ENCODE measurements at regions not wholly inside any gene's neighbourhood (a gene's known extent, or its start where the extent isn't known, plus 50 kb on each side); places are given as distances from the start of the nearest gene placed in this dataset.

DNA sequence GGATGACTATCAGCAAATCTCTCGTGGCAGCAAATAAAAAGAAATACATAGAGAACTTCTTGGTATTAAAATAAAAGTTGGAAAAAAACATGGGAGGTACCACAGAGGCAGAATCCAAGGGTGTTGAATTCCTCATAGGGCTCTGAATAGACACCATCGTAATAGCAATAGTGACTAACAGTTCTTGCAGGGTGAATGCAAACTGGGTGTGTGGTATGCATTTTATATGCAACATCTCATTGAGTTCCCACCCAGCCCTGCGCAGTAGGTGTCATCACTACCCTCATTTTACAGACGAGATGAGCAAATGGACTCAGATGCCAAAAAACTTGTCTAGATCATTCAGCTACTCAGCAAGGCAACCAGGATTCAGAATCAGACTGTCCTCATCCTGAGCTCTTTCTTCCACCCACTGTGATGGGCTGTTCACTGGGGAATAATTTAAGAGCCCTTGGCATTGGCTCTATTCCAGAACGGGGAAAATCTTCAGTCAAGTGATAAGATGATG lies 354.6 kb upstream of the CDH11 start:
- WGBS, 2 experiments: 92 to 95% methylated on average over 5 of the region's 5 CpGs
- H3K9me3 ChIP-seq (ENCODE audit: control insufficient read depth, low read length): no peaks in the 10 kb centered on the region
- H3K27me3 ChIP-seq (ENCODE audit: control insufficient read depth, insufficient read depth, low read length, poor library complexity, severe bottlenecking): no peaks in the 10 kb centered on the region
- H3K36me3 ChIP-seq (ENCODE audit: control insufficient read depth, insufficient read depth, low read length): no peaks in the 10 kb centered on the region
- no peak overlapping the region for H3K4me3 ChIP-seq (ENCODE audit: insufficient read depth, low read depth, low read length)
- H3K27ac ChIP-seq (ENCODE audit: insufficient read depth, low read depth, low read length, poor library complexity, severe bottlenecking): no peak overlapping the region
- H3K4me1 ChIP-seq (ENCODE audit: control insufficient read depth, insufficient read depth, low read length): peaks cover 7% of the 10 kb centered on the region

DNA sequence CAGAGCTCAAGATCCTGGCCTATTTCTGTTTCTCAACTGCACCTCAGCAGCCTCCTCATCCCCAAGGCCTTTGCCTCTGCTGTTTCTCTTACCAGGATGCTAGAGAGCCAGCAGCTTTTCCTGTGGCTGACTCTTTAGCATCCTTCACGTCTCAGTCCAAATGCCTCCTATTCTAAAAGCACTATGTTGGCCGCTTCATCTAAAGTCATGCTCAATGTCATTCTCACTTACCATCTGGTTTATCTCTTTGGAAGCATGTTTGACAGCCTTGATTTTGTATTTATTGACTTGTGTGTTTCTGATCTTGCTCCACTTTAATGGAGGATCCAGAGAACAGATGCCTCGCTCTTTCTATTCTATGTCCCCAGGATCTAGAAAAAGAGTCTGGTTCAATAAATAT lies 351.8 kb upstream of the CDH11 start:
- no peaks in the 10 kb centered on the region for H3K4me1 ChIP-seq (ENCODE audit: control insufficient read depth, insufficient read depth, low read length)
- 91 to 95% methylated on average over 3 of the region's 3 CpGs for WGBS, 2 experiments

DNA sequence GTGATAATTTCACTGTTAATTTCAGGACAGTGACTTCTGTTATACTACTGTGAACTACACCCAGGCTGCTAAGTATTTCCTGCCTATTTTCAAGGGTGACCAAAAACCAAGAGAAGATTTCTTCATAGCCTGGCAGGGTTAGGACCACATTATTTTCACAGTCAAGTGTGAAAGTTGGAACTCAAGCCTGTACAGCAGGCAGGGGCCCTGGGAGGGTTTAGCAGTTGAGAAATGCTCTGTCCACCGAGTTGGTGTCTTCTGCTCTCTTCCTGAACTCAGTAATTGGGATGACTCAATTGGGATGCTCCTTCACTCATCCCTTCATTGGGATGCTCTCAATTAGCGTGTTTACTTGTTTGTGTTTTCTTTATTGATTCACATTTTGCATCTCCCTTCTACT lies 347.3 kb upstream of the CDH11 start:
- Histone ChIP-seq H3K36me3 (ENCODE audit: control insufficient read depth, insufficient read depth, low read length) (no peaks in the 10 kb centered on the region), H3K27ac (ENCODE audit: insufficient read depth, low read depth, low read length, poor library complexity, severe bottlenecking) (no peak overlapping the region), H3K9me3 (ENCODE audit: control insufficient read depth, low read length) (no peaks in the 10 kb centered on the region), H3K4me1 (ENCODE audit: control insufficient read depth, insufficient read depth, low read length) (no peaks in the 10 kb centered on the region), H3K27me3 (ENCODE audit: control insufficient read depth, insufficient read depth, low read length, poor library complexity, severe bottlenecking) (no peaks in the 10 kb centered on the region), H3K4me3 (ENCODE audit: insufficient read depth, low read depth, low read length) (no peak overlapping the region)
- WGBS, 2 experiments: 91 to 100% methylated on average over 1 to 2 of the region's 2 CpGs

More for the DNA sequence above, 351.8 kb upstream of the CDH11 start:
- H3K36me3 ChIP-seq (ENCODE audit: control insufficient read depth, insufficient read depth, low read length): no peaks in the 10 kb centered on the region
- no peaks in the 10 kb centered on the region for H3K9me3 ChIP-seq (ENCODE audit: control insufficient read depth, low read length)
- no peaks in the 10 kb centered on the region for H3K27me3 ChIP-seq (ENCODE audit: control insufficient read depth, insufficient read depth, low read length, poor library complexity, severe bottlenecking)
- no peak overlapping the region for H3K4me3 ChIP-seq (ENCODE audit: insufficient read depth, low read depth, low read length)
- H3K27ac ChIP-seq (ENCODE audit: insufficient read depth, low read depth, low read length, poor library complexity, severe bottlenecking): no peak overlapping the region

DNA sequence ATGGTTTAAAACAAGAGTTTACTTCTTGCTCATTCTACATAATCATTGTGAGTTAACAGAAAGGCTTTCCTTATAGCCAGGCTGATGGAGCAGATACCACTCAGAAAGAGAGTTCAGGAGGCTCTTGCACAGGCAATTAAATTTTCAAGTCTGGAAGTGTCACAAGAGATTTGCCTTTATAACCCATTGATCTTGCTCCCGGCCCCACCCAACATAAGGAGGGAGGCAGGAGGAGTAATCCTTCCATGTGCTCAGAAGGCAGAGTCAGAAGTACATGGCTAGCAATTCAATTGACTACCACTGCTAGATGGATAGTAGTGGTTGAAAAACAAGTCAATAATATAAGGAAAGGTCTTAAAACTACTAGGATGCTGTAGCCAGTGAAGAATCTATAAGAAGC lies 346.3 kb upstream of the CDH11 start:
- H3K36me3 ChIP-seq (ENCODE audit: control insufficient read depth, insufficient read depth, low read length): no peaks in the 10 kb centered on the region
- no peak overlapping the region for H3K4me3 ChIP-seq (ENCODE audit: insufficient read depth, low read depth, low read length)
- H3K4me1 ChIP-seq (ENCODE audit: control insufficient read depth, insufficient read depth, low read length): no peaks in the 10 kb centered on the region
- H3K27me3 ChIP-seq (ENCODE audit: control insufficient read depth, insufficient read depth, low read length, poor library complexity, severe bottlenecking): no peaks in the 10 kb centered on the region
- 88 to 94% methylated on average over 1 of the region's 1 CpG for WGBS, 2 experiments
- H3K27ac ChIP-seq (ENCODE audit: insufficient read depth, low read depth, low read length, poor library complexity, severe bottlenecking): no peak overlapping the region
- no peaks in the 10 kb centered on the region for H3K9me3 ChIP-seq (ENCODE audit: control insufficient read depth, low read length)

GRCh38 chr16:65463652-65464260 lies 341.9 kb upstream of the CDH11 start:
- Histone ChIP-seq H3K4me3 (ENCODE audit: insufficient read depth, low read depth, low read length) (no peak overlapping the region), H3K4me1 (ENCODE audit: control insufficient read depth, insufficient read depth, low read length) (no peaks in the 10 kb centered on the region), H3K27me3 (ENCODE audit: control insufficient read depth, insufficient read depth, low read length, poor library complexity, severe bottlenecking) (no peaks in the 10 kb centered on the region), H3K27ac (ENCODE audit: insufficient read depth, low read depth, low read length, poor library complexity, severe bottlenecking) (no peak overlapping the region), H3K36me3 (ENCODE audit: control insufficient read depth, insufficient read depth, low read length) (no peaks in the 10 kb centered on the region), H3K9me3 (ENCODE audit: control insufficient read depth, low read length) (no peaks in the 10 kb centered on the region)
- WGBS, 2 experiments: 88 to 95% methylated on average over 3 of the region's 3 CpGs

GRCh38 chr16:65457084-65457483 lies 335.2 kb upstream of the CDH11 start:
- no peaks in the 10 kb centered on the region for H3K27me3 ChIP-seq (ENCODE audit: control insufficient read depth, insufficient read depth, low read length, poor library complexity, severe bottlenecking)
- H3K9me3 ChIP-seq (ENCODE audit: control insufficient read depth, low read length): no peaks in the 10 kb centered on the region
- H3K27ac ChIP-seq (ENCODE audit: insufficient read depth, low read depth, low read length, poor library complexity, severe bottlenecking): no peak overlapping the region
- H3K36me3 ChIP-seq (ENCODE audit: control insufficient read depth, insufficient read depth, low read length): no peaks in the 10 kb centered on the region
- H3K4me1 ChIP-seq (ENCODE audit: control insufficient read depth, insufficient read depth, low read length): no peaks in the 10 kb centered on the region
- WGBS, 2 experiments: 69 to 72% methylated on average over 2 of the region's 2 CpGs
- no peak overlapping the region for H3K4me3 ChIP-seq (ENCODE audit: insufficient read depth, low read depth, low read length)

- no peak overlapping the region for H3K4me3 ChIP-seq (ENCODE audit: insufficient read depth, low read depth, low read length)
- H3K9me3 ChIP-seq (ENCODE audit: control insufficient read depth, low read length): no peaks in the 10 kb centered on the region
- H3K27me3 ChIP-seq (ENCODE audit: control insufficient read depth, insufficient read depth, low read length, poor library complexity, severe bottlenecking): no peaks in the 10 kb centered on the region
- WGBS, 2 experiments: 91 to 93% methylated on average over 4 of the region's 4 CpGs
- H3K4me1 ChIP-seq (ENCODE audit: control insufficient read depth, insufficient read depth, low read length): no peaks in the 10 kb centered on the region
- no peak overlapping the region for H3K27ac ChIP-seq (ENCODE audit: insufficient read depth, low read depth, low read length, poor library complexity, severe bottlenecking)
- H3K36me3 ChIP-seq (ENCODE audit: control insufficient read depth, insufficient read depth, low read length): no peaks in the 10 kb centered on the region
These were observed 333.9 kb upstream of the CDH11 start for GRCh38 chr16:65455761-65456160.

DNA sequence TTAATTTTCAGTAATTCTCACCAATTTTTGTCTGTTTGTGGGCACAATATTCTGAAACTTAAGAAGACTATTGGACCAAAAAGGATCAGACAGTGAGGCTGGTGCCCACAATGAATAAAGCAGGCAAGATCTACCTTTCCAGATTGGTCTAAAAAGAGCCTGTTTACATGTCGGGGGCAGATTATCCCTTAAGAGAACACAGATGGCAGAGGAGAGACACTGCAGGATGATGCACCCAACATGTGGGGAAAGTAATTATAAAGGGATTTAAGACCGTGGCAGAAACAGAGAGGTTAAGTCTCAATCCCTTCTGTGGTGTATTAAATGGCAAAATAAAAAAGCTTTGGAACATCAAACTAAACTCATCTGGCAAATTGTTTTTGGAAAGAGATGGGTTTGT lies 331.8 kb upstream of the CDH11 start:
- Histone ChIP-seq H3K4me1 (ENCODE audit: control insufficient read depth, insufficient read depth, low read length) (no peaks in the 10 kb centered on the region), H3K4me3 (ENCODE audit: insufficient read depth, low read depth, low read length) (no peak overlapping the region), H3K27ac (ENCODE audit: insufficient read depth, low read depth, low read length, poor library complexity, severe bottlenecking) (no peak overlapping the region), H3K9me3 (ENCODE audit: control insufficient read depth, low read length) (peaks cover 3% of the 10 kb centered on the region), H3K36me3 (ENCODE audit: control insufficient read depth, insufficient read depth, low read length) (peaks cover 3% of the 10 kb centered on the region), H3K27me3 (ENCODE audit: control insufficient read depth, insufficient read depth, low read length, poor library complexity, severe bottlenecking) (no peaks in the 10 kb centered on the region)
- 83 to 88% methylated on average over 2 of the region's 2 CpGs for WGBS, 2 experiments

DNA sequence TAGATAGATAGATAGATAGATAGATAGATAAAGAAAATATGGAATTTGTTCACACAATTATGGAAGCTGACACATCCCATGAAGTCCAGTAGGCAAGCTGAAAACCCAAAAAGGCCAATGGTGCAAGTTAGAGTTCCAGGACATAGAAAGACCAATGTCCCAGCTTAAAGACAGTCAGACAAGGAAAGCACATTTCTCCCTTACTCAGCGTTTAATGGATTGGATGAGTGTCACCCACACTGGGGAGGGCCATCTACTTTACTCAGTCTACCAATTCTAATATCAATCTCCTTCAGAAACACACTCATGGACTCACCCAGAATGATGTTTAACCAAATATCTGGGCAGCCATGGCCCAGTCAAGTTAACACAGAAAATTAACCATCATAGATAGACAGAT lies 327.7 kb upstream of the CDH11 start:
- H3K27ac ChIP-seq (ENCODE audit: insufficient read depth, low read depth, low read length, poor library complexity, severe bottlenecking): no peak overlapping the region
- H3K36me3 ChIP-seq (ENCODE audit: control insufficient read depth, insufficient read depth, low read length): peaks cover 3% of the 10 kb centered on the region
- whole genome bisulfite sequencing, 2 experiments: 92 to 96% methylated on average over 1 of the region's 1 CpG
- no peaks in the 10 kb centered on the region for H3K27me3 ChIP-seq (ENCODE audit: control insufficient read depth, insufficient read depth, low read length, poor library complexity, severe bottlenecking)
- H3K4me3 ChIP-seq (ENCODE audit: insufficient read depth, low read depth, low read length): no peak overlapping the region
- H3K4me1 ChIP-seq (ENCODE audit: control insufficient read depth, insufficient read depth, low read length): no peaks in the 10 kb centered on the region
- peaks cover 3% of the 10 kb centered on the region for H3K9me3 ChIP-seq (ENCODE audit: control insufficient read depth, low read length)

DNA sequence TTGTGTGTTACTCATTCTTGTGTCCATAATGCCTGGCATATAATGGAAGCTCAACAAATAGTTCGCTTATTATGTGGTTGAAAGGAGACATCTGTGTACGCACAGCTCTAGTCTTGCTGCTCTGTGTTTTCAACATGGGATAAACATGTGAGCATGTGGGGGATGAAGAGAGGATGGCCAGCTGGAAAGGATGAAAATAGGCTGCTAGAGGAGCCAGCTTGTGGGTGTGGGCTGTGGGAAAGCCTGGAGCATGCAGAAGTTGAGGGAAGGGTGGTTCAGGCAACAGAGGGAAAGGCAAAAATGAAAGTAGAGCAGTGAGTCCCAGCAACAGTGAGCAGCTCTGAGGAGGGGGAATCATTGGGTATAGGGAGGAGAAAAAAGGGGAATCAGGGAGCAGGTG lies 324.6 kb upstream of the CDH11 start:
- 91 to 96% methylated on average over 2 of the region's 2 CpGs for WGBS, 2 experiments
- no peak overlapping the region for H3K4me3 ChIP-seq (ENCODE audit: insufficient read depth, low read depth, low read length)
- H3K4me1 ChIP-seq (ENCODE audit: control insufficient read depth, insufficient read depth, low read length): no peaks in the 10 kb centered on the region
- peaks cover 3% of the 10 kb centered on the region for H3K36me3 ChIP-seq (ENCODE audit: control insufficient read depth, insufficient read depth, low read length)
- no peak overlapping the region for H3K27ac ChIP-seq (ENCODE audit: insufficient read depth, low read depth, low read length, poor library complexity, severe bottlenecking)
- peaks cover 3% of the 10 kb centered on the region for H3K9me3 ChIP-seq (ENCODE audit: control insufficient read depth, low read length)
- H3K27me3 ChIP-seq (ENCODE audit: control insufficient read depth, insufficient read depth, low read length, poor library complexity, severe bottlenecking): no peaks in the 10 kb centered on the region

Data from ectodermal cell (in vitro differentiated cells).